GM19468 (cell line): ENCODE measurements at regions not wholly inside any gene's neighbourhood (a gene's known extent, or its start where the extent isn't known, plus 50 kb on each side); places are given as distances from the start of the nearest gene placed in this dataset.

Experiments used
- ATAC-seq: cut with Tn5 transposase; IDR thresholded peaks from one replicate; pipeline ENCODE4 v1.9.1; 2021; ENCODE audit warnings: mild to moderate bottlenecking, moderate library complexity, moderate number of reproducible peaks; ENCODE audit not compliant: unreplicated experiment; ENCODE audit errors: extremely low read depth

DNA sequence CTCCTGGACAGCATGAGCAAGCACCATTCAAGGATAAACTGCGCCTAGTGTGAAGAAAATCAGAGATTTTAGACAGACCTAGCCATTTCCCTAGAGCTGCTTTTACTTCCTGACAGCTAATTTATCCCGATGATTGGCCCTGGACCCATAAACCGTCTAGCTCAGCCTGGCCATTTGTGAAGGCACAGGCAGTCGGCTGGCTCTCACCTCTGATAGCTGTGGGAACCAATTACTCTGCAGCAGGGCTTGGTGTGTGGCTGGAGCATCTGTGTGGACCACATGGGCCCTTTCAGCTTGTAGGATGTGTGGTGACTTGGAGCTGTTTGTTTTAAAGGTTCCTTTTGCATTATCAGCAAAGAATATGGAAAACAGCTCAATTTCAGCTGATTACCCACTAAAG, 111.1 kb upstream of the NPY start:
- no peak for ATAC-seq

- no peak for ATAC-seq
Measured at GRCh38 chr7:24175603-24176002, 108.4 kb upstream of the NPY start.

DNA sequence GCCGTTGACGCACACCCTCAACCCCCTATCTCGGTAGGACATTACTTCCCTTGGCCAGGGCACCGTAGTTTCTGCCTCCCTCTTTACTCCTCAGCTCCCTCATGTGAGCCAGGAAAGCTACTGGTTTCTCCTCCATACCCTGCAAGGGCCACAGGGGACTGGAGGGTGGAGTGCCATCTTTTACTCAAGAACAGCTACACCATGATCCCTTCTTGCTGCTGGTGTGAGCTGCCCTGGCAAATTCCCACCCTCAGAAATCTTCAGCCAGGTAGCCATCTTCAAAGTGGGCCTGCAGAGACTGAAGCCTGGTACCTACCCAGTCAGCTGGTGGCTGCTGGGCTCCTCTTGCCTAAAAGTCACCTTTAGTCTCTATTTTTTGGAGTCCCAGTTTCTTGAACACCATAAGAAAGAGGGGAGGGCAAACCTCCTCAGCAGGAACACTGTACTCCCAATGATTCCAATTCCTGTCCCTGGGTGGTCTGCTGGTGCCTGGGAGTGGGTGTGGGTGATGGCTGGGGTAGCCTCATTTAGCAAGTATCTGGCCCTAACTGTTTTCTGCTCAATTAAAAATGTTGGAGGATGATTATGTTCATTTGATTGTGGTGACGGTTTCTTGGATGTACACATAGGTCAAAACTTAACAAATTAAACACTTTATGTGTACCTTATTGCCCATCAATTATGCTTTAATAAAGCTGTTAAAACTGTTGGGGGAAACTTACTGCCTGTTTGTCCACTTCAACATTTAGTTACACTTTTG, 105.0 kb upstream of the NPY start:
- no peak for ATAC-seq

DNA sequence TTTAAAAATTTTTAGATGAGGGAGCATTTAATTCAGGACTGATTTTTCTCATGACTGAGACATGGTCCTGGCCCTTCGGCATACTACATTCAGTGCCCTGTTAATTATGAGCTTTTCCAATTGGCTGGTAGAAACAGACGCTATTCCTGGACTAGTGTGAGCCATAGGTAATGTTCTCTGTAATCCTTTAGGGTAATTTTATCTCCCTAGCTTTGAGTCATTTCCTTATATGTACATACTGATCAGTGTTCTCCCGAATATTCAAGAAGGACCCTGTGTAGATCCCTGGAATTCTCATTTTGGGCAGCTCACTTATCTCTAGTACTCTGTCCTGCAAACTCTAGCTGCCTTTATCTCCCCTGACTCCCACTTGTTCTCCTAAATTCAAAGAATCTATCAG, 92.6 kb upstream of the NPY start:
- no peak for ATAC-seq

GRCh38 chr7:24192053-24192452, 91.9 kb upstream of the NPY start:
- no peak for ATAC-seq

DNA sequence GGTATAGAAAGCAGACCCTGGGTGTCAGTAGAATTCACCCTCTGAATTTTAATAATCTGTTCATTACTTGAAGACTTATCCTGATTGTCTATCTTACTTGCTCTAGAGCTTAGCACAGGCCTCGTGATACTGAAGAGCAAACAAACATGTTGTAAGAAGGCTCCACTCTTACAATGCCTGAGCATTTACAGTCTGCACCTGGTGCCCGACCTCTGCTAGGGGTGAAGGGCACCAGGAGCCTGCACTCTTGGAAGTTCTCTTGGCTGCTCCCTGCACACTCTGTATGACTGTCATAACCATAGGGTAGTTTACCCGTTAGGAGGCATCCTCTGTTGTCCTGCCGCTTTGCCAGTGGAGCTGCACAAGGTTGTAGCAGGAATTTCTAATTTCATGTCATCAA, 91.3 kb upstream of the NPY start:
- no peak for ATAC-seq

DNA sequence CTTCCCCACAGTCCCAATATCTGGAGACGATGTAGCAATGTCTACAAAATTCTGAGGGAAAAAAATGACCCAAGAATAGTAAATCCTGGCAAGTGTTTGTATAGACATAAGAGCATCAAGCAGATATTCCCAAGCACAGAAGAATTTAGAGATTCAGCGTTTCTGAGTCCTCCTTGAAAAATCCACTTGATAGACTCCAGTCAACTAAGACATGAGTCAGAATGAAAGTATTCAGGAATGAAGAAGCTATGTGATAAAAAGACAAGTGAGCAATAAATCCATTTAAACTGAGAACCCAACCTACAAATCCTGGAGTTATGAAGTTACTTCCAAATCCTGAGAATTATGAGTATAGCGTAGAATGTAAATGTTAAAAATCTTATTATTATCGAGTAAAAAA, 86.1 kb upstream of the NPY start:
- no peak for ATAC-seq

DNA sequence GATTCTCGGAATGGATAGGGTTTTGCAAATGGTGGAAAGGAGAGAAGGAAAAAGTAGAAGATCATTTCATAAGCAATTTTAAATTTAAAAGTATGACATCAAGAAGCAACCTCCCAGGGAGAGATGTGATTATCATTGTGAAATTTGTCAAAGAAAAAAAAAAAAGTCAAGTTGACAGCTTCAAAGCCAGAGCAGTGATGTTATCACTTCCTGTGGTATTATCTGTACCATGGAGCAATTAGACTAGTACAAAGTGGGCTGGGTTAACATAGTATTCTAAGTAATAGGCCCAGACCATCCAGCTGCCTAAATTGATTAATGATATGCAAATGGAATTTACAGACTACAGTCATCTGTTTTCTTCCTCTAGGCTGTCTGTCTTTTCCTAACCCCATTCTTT, 84.0 kb upstream of the NPY start:
- no peak for ATAC-seq

- ATAC-seq = no peak
Measured at GRCh38 chr7:24200407-24200966, 83.5 kb upstream of the NPY start.

DNA sequence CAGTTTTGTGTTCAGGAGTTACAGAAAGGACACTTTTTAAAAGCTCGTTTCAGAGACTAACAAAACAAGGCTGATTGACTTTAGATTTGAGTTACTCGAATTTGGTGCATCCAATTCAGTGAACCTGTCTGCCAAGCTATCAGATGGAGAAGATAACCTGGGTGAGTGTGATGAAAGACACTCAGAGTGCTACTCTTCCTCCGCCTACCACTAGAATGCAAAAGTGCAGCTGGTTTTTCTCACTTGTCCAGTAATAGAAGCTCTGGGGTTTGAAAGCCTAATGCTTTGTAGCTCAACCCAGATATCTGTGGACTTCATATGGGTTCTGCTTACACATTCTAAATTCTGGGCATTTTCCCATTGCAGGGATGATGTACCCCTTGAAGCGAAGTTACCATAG, 82.8 kb upstream of the NPY start:
- no peak for ATAC-seq

DNA sequence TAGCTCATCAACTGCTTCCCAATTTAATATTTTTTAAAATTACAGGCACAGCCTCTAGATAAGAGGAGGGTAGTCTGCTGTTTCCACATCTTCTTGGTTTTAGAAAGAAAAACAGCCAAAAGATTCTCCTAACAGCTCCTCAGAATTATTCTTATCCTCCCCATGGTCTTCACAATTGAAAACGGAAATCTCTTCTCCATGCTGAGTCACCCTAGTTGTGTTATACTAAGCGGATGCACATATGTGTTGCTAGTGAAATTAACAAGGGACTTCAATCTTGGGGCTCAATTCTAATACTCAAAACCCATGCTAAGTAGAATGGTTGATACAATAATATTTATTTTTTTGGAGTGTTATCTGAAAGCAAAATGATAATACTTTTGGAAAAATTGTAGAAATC, 71.9 kb upstream of the NPY start:
- no peak for ATAC-seq

DNA sequence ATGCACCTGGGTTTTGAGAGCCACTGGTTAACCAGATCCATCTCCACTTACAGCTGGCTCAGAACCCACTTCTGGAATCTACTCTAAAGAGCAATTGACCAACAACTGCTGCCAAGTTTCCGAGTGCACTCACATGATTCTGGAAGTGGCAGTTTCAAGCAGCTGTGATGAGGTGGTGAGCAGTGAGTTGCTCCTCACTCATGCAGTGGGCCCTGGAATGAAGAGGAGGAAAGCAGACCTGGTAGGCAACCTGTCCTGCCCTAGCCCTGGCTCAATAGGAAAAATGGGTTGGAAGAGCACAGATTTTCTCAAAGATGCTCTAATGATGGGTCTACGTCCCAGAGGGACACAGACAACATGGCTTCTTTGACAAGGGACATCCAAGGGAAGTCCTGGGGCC, 70.7 kb upstream of the NPY start:
- ATAC-seq = no peak

- no peak for ATAC-seq
Measured at GRCh38 chr7:24214670-24215069, 69.3 kb upstream of the NPY start.

DNA sequence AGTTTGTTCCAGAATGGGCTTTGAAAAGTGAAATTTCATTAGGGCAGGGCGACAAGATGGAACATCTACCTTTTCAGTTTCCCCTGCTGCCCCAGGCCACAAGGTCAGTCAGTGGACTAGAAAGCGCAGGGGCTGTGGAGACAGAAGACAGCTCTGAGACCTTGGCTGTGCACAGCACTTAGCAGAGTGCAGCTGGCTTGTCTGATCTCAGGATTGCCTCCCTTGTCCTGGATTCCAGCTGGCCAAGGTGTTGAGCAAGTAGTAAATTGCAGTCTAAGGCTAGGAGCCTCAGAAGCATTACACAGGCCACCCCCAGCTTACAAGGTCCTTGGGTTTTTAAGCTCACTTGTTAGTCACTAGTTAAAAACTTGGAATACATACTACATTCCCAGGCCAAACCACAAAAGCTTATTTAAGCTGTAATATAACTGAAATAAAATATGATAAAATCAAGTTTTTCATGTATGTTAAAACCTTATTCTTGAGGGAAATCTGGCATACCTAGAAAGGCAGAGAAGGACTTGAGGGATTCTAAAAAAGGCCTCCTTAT, 67.3 kb upstream of the NPY start:
- ATAC-seq = no peak

DNA sequence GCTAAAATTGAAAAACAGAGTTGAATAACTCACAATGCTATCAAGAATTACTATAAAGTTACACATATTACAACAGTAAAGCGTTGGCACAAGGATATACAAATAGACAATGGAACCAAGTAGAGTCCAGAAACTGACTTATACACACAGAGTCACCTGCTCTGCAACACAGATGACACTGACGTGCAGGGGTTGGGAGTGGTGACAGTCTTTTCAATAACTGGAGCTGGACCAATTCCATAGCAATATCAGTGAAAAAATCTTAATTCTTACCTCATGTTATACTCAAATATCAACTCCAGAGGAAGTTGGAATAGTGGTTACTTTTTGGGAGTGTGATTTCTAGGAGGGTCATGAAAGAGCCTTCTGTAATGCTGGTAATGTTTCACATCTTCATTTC, 62.5 kb upstream of the NPY start:
- ATAC-seq = no peak

- ATAC-seq = no peak
Measured at GRCh38 chr7:24227068-24227467, 56.9 kb upstream of the NPY start.

DNA sequence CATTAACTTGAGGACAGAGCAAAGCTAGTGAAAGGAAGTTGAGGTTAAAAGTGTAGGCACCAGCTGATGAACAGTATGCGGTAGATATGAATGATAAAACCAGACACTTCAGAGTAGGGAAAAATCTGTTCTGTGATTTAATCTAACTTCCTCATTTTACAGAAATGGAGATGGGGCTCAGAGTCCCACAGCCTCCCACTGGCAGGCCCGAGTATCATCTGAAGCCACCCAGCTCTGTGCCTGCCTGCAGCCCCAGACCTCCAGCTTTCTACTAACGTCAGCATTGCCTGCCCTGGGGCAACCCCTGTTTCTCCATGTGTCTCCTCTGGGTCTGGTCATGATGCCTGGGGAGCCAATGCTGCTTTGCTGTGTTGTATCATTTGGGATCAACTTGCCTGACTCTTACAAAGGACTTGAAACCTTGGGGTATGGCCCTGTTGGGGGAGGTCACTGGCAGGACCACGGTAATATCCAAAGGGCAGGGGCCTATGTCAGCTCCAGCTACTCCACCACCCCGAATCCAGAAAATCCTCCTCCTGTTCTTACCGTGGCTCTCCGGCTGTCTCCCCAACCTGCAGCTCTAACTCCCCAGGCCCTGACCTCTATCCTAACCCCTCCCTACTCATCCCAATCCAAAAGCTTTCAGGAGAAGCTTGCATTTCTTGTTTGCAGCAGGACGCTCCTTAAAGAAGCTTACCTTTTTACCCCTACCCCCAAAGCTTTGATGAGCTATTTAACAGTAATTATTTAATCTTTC, 56.2 kb upstream of the NPY start:
- ATAC-seq = peak; percentile 88

GRCh38 chr7:24229481-24230226, 54.3 kb upstream of the NPY start:
- ATAC-seq = no peak

- no peak for ATAC-seq
Measured at GRCh38 chr7:24231493-24231892, 52.5 kb upstream of the NPY start.

- no peak for ATAC-seq
Measured at GRCh38 chr7:24233386-24233785, 50.6 kb upstream of the NPY start.
